Panc1 (cell line): ENCODE measurements at regions not wholly inside any gene's neighbourhood (a gene's known extent, or its start where the extent isn't known, plus 50 kb on each side); places are given as distances from the start of the nearest gene placed in this dataset.

Experiments
- ATAC-seq: fragments of 200-7000 bp; cut with Tn5 transposase; 2 replicates; pipeline ENCODE4 v1.9.1; 2020; ENCODE audit warnings: mild to moderate bottlenecking, moderate library complexity
- BruUV-seq: library from RNA; stranded (reverse); fragments of 400-500 nt; replicated peaks from 2 replicates; lab custom pipeline; 2021; lab: Mats Ljungman, UMichigan
- CTCF ChIA-PET: fragments of 300-600 bp; sonication (Branson Sonifier 250); formaldehyde crosslinking; loops from one replicate; lab custom pipeline; 2022; ENCODE audit warnings: antibody characterized with exemption; lab: Charles Lee
- POLR2A ChIA-PET: fragments of 300-600 bp; sonication (Branson Sonifier 250); formaldehyde crosslinking; loops from one replicate; lab custom pipeline; 2022; ENCODE audit warnings: antibody characterized with exemption; lab: Charles Lee
- DNase-seq: peaks from one replicate; pipeline ENCODE4 v3.0.0-alpha.2; 2010; ENCODE audit warnings: low read depth, low spot score
- H3K27ac ChIP-seq: 2 replicates; pipeline ENCODE4 v1.5.1; 2011; ENCODE audit warnings: mild to moderate bottlenecking, low read length, inconsistent platforms
- H3K27me3 ChIP-seq: fragments of 200-500 bp; sonication (Bioruptor generic); 2 replicates; pipeline ENCODE4 v1.6.0; 2014; ENCODE audit warnings: low read length, inconsistent platforms; ENCODE audit not compliant: control insufficient read depth, insufficient read depth
- H3K36me3 ChIP-seq: fragments of 200-500 bp; sonication (Bioruptor generic); 2 replicates; pipeline ENCODE4 v1.5.1; 2014; ENCODE audit warnings: inconsistent platforms, mild to moderate bottlenecking, low read length, moderate library complexity; ENCODE audit not compliant: control insufficient read depth, insufficient read depth
- H3K4me1 ChIP-seq: 2 replicates; pipeline ENCODE4 v1.5.1; 2011; ENCODE audit warnings: inconsistent platforms, mild to moderate bottlenecking, low read length, moderate library complexity; ENCODE audit not compliant: control insufficient read depth, insufficient read depth
- H3K4me3 ChIP-seq, 2 experiments: 2 replicates each; pipeline ENCODE4 v1.5.1; 2011 to 2012; ENCODE audit warnings: low read depth in 2 of 2, low read length in 2 of 2, mild to moderate bottlenecking in 2 of 2, inconsistent platforms in 1 of 2, moderate library complexity in 1 of 2
- H3K9me3 ChIP-seq: fragments of 200-500 bp; sonication (Bioruptor generic); 2 replicates; pipeline ENCODE4 v1.5.1; 2014; ENCODE audit warnings: low read depth, mild to moderate bottlenecking, inconsistent platforms, low read length, moderate library complexity; ENCODE audit not compliant: control insufficient read depth, insufficient read depth
- POLR2AphosphoS5 ChIP-seq: IDR thresholded peaks from 2 replicates; pipeline ENCODE4 v1.6.1; 2012; ENCODE audit warnings: mild to moderate bottlenecking, low read depth, low read length, moderate library complexity
- SIN3A ChIP-seq: IDR thresholded peaks from 2 replicates; pipeline ENCODE4 v1.6.1; 2012; ENCODE audit warnings: low read depth, mild to moderate bottlenecking, low read length, moderate library complexity, borderline replicate concordance; ENCODE audit not compliant: insufficient read depth
- TCF7L2 ChIP-seq: IDR thresholded peaks from 2 replicates; pipeline ENCODE4 v1.6.1; 2011; ENCODE audit warnings: mild to moderate bottlenecking, low read depth, low read length, inconsistent platforms
- in situ Hi-C: cut with HindIII; loops from 2 replicates; pipeline ENCODE4 v1.10.0; 2016; ENCODE audit warnings: low sequenced_read_pairs, low pct_unique_long_range_greater_than_20kb
- intact Hi-C: fragments of 100-400 bp; cut with micrococcal nuclease; formaldehyde crosslinking; loops from one replicate; pipeline ENCODE4 v1.10.0; 2022; ENCODE audit not compliant: unreplicated experiment
- TF ChIP-seq, protein P1 (sequence below): fragments of 450-650 bp; IDR thresholded peaks from 2 replicates; pipeline ENCODE4 v1.5.1; 2017; ENCODE audit warnings: mild to moderate bottlenecking
- TF ChIP-seq, protein P2 (sequence below), 2 experiments: IDR thresholded peaks; 2 replicates each; pipeline ENCODE4 v1.6.1; 2011 to 2012; ENCODE audit warnings: low read depth in 2 of 2, control low read depth in 1 of 2, low read length in 1 of 2, mild to moderate bottlenecking in 1 of 2, moderate library complexity in 1 of 2; ENCODE audit not compliant: insufficient read depth in 1 of 2

DNA sequence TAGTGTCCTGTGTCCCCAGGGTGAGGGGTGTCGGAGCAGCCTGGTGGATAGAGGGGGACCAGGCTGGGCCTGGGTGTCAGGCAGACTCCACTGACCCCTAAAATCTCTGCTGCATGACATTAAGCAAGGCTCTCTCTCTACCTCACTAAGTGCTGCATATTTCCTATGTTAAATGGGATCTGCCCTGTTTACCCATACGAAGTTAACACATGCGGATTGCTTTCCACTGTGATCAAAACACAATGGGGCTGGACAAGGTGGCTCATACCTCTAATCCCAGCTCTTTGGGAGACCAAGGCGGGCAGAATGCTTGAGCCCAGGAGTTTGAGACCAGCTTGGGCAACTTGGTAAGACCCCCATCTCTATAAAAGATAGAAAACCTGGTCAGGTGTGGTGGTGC, 426.2 kb downstream of the MIAT start:
- in situ Hi-C loops, result no loop called here

DNA sequence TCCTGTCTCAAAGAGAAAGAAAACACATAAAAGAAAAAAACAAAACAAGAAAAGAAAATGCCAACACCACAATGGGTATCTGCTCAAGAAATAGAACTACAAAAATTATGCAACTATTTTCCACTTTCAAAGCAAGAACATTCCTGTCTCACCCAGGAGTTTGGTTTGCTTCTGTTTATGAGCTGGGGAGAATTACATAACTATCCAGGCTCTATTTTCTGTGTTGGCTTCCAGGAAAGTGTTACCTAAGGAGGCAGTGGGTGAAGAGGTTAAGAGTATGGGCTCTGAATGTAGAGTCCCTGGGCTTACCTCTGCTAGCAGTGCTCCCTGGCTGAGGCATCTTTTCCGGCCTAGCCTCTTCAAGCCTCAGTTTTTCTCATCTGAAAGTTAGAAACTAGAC, 426.7 kb downstream of the MIAT start:
- DNase-seq, result no peak
- TF ChIP-seq, protein P1, sequence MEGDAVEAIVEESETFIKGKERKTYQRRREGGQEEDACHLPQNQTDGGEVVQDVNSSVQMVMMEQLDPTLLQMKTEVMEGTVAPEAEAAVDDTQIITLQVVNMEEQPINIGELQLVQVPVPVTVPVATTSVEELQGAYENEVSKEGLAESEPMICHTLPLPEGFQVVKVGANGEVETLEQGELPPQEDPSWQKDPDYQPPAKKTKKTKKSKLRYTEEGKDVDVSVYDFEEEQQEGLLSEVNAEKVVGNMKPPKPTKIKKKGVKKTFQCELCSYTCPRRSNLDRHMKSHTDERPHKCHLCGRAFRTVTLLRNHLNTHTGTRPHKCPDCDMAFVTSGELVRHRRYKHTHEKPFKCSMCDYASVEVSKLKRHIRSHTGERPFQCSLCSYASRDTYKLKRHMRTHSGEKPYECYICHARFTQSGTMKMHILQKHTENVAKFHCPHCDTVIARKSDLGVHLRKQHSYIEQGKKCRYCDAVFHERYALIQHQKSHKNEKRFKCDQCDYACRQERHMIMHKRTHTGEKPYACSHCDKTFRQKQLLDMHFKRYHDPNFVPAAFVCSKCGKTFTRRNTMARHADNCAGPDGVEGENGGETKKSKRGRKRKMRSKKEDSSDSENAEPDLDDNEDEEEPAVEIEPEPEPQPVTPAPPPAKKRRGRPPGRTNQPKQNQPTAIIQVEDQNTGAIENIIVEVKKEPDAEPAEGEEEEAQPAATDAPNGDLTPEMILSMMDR, result no peak
- TF ChIP-seq SIN3A (no peak), POLR2AphosphoS5 (no peak), TCF7L2 (no peak)
- TF ChIP-seq, protein P2, sequence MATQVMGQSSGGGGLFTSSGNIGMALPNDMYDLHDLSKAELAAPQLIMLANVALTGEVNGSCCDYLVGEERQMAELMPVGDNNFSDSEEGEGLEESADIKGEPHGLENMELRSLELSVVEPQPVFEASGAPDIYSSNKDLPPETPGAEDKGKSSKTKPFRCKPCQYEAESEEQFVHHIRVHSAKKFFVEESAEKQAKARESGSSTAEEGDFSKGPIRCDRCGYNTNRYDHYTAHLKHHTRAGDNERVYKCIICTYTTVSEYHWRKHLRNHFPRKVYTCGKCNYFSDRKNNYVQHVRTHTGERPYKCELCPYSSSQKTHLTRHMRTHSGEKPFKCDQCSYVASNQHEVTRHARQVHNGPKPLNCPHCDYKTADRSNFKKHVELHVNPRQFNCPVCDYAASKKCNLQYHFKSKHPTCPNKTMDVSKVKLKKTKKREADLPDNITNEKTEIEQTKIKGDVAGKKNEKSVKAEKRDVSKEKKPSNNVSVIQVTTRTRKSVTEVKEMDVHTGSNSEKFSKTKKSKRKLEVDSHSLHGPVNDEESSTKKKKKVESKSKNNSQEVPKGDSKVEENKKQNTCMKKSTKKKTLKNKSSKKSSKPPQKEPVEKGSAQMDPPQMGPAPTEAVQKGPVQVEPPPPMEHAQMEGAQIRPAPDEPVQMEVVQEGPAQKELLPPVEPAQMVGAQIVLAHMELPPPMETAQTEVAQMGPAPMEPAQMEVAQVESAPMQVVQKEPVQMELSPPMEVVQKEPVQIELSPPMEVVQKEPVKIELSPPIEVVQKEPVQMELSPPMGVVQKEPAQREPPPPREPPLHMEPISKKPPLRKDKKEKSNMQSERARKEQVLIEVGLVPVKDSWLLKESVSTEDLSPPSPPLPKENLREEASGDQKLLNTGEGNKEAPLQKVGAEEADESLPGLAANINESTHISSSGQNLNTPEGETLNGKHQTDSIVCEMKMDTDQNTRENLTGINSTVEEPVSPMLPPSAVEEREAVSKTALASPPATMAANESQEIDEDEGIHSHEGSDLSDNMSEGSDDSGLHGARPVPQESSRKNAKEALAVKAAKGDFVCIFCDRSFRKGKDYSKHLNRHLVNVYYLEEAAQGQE (IDR thresholded peaks at IDR 0.05; ENCODE audit: insufficient read depth in 1 of 2, low read depth in 2 of 2, low read length in 1 of 2), result no peak
- intact Hi-C loops (no loop called here), in situ Hi-C loops (no loop called here)
- Histone ChIP-seq H3K4me3 (no peak overlapping the region), H3K36me3 (no peaks in the 10 kb centered on the region), H3K27me3 (no peaks in the 10 kb centered on the region; the same call in 1 of the 2 replicates), H3K27ac (no peak overlapping the region), H3K9me3 (no peaks in the 10 kb centered on the region), H3K4me1 (no peaks in the 10 kb centered on the region)
- ATAC-seq, result no peak
- CTCF ChIA-PET, result no interaction called here
- POLR2A ChIA-PET, result no interaction called here
- BruUV-seq, result no TSS peak

More for the DNA sequence above, 426.2 kb downstream of the MIAT start:
- TF ChIP-seq, protein P1, result no peak
- TF ChIP-seq, protein P2 (IDR thresholded peaks at IDR 0.05; ENCODE audit: insufficient read depth in 1 of 2, low read depth in 2 of 2, low read length in 1 of 2), result no peak
- no peak for TF ChIP-seq POLR2AphosphoS5
- TF ChIP-seq TCF7L2, result no peak
- ChIA-PET CTCF (no interaction called here), POLR2A (no interaction called here)
- no peaks in the 10 kb centered on the region for H3K36me3 ChIP-seq
- ATAC-seq, result no peak
- H3K27ac ChIP-seq, result no peak overlapping the region
- H3K9me3 ChIP-seq, result no peaks in the 10 kb centered on the region
- intact Hi-C loops, result no loop called here
- H3K4me1 ChIP-seq, result no peaks in the 10 kb centered on the region
- DNase-seq, result no peak
- no peaks in the 10 kb centered on the region; the same call in 1 of the 2 replicates for H3K27me3 ChIP-seq
- no TSS peak for BruUV-seq
- H3K4me3 ChIP-seq, result no peak overlapping the region
